Stimulated activated CD8-positive, alpha-beta memory T cell treated with anti-CD3 and anti-CD28 coated beads, Interleukin-2, amount 100 ng/mL, for 48 hours (primary cell): ENCODE measurements at regions not wholly inside any gene's neighbourhood (a gene's known extent, or its start where the extent isn't known, plus 50 kb on each side); places are given as distances from the start of the nearest gene placed in this dataset.
"Not testable (repeated sequence)": the region's sequence is repeated elsewhere in the genome, so short reads cannot be mapped to it uniquely, and the experiment has no call there.

Experiments
- DNase-seq, 2 donors: peaks; one replicate each; pipeline ENCODE4 v3.0.0-alpha.2; 2020; ENCODE audit warnings: low read depth in 2 of 2

- DNase-seq = no peak
Observed at GRCh38 chr9:15033316-15033715, 123.1 kb upstream of the FREM1 start.

GRCh38 chr9:15032860-15033259 is 122.6 kb upstream of the FREM1 start:
- no peak for DNase-seq

DNA sequence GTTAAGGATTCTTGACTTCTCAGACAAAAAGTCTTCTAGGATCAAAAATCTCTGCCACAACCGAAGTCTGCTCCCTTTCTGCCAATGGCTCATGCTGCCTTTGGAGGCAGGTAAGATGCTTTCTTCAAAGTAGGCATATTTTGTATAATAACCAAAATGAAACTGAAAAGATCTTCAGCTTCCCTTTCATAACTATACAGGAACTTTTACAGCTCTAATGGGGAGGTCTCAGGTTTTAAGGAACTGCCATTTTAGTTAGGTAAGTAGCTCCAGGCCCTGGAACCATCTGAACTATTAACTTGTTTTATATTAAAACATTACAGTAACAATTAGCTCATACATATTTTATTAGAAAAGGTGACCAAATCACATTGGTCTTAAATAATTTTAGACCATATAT is 110.9 kb upstream of the FREM1 start:
- DNase-seq = no peak

DNA sequence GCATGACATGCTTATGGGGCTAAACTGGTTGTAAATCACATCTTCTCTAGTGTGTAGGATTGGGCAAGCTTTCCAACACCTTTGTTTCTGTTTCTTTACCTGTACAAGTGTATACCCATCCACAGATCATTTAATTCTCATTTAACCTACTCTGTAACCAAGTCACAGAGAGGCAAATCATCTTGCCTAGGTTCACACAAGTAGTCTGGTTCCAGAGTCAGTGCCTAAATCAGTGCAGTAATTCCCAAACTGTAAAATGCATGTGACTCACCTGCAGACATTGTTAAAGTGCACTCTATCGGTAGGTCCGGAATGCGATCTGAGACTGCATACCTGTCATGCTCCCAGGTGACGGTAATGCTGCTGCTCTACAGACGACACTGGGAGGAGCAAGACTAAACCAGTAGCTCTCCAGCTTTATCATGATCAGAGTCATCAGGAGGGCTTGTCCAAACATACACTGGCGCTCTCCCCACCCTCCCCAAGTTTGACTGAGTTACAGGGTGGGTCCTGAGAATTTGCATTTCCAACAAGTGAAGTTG is 107.9 kb upstream of the FREM1 start:
- no peak for DNase-seq

DNA sequence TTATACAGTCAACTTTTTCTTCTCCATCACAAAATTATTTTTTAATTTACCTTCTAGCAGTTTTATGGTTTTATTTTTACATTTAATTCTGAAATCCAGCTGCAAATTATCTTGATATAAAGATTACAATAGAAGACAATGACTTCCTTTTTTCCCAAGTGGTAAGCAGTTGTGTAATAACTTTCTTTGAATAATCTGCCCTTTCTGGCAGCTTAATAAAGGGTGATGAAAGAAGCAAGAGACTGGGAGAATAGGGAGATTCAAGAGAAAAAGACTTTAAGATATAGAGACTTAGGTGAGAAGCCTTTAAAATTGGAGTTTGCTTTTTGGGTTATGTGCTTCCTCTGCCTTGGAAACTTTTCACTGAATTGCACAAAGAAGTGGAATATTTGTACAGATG is 100.4 kb upstream of the FREM1 start:
- no peak for DNase-seq

- DNase-seq = no peak
Observed at GRCh38 chr9:15007698-15008097, 97.5 kb upstream of the FREM1 start.

GRCh38 chr9:14994738-14995137 is 84.5 kb upstream of the FREM1 start:
- DNase-seq = no peak

- DNase-seq = no peak
Observed at GRCh38 chr9:14993901-14994554, 83.8 kb upstream of the FREM1 start.

DNA sequence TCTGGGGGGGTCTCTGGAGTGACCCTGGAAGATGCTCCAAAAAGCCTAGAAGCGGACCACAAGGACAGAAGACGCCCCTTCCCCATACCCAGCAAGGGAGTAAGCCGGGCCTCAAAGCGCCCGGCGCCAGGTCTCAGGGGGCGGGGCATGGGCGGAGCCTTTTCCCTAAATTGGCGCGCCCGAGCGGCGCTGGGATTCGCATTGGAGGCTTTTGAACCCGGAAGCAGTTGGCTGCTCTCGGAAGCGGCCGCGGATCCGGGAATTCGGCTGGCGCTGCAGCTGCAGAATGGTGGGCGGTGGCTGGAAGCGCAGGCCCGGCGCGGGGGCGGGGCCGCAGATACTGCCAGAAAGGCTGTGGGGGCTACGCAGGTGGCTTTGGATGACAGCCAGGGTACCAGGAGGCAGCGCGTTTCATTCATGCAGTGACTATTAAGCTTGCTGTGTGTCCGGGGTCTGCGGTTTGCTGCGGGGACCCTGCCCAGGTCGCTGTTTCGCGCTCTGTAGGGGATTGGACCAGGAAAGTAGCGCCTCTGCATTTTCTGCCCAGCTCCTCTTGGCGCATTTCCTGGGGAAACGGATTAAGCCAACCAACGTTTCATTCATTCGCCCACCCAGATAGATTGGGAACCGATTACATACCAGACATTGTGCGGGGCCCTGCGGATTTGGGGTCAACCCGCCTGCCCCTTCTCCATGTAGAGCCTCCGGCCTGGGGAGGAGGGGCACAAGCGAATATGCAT is 83.0 kb upstream of the FREM1 start:
- DNase-seq = peak; percentile 20 to 22

- no peak for DNase-seq
Observed at GRCh38 chr9:14992516-14992915, 82.3 kb upstream of the FREM1 start.

DNA sequence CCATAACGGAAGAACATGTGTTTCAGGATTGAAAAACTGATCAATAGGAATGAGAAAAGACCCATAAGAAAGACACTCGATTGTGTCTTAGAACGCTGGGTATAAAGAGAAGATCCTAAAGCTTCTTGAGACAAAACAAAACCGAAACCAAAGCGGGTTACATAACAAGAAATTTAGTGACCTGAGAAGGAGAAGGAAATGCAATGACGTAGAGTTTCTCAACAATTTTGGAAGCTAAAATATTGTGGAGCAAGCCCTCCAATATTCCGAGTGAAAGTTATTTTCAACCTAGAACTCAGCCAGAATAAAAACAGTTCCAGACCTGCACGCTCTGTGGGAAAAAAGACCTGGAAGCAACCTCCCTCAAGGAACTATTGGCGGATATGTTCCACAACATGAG is 81.9 kb upstream of the FREM1 start:
- no peak for DNase-seq

- not testable (repeated sequence) for DNase-seq
Observed at GRCh38 chr9:14990647-14991046, 80.4 kb upstream of the FREM1 start.

GRCh38 chr9:14989811-14990210 is 79.6 kb upstream of the FREM1 start:
- DNase-seq = no peak

- not testable (repeated sequence) for DNase-seq
Observed at GRCh38 chr9:14989336-14989735, 79.1 kb upstream of the FREM1 start.

GRCh38 chr9:14987858-14988257 is 77.6 kb upstream of the FREM1 start:
- DNase-seq = no peak

DNA sequence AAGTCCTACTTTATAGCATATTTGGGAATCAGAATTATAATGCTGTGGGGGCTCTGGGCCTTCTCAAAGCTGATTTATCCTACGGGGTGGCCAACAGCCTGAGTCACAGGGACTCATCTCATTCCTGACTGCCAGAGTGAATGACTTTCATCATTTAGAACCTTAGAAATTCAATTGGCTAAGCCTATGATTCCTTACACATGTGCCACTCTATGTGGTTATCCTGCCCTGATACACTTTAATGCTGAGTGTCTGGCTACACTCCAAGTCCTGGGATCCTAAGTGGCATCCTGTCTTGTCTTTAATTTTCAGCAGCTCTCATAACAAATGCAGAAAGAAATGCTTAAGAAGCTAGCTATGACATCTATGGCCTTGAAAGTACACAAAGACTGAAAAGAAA is 75.2 kb upstream of the FREM1 start:
- DNase-seq = no peak

DNA sequence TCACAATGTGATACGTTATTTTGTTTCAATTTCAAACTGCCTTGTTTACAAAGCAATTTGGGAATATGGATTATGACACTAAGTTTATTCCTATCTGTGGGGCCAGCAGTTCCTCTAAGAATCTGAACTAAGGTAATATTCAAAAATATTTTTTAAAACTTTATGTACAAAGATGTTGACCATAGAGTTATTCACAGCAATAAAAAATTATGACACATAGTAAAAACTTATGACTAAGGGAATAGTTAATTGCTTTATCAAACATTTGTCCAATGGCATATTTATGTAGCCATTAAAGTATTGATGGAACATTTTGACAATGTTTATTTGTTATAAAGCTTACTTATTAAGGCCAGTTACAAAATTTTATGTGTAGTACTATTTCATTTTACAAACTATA is 73.4 kb upstream of the FREM1 start:
- no peak for DNase-seq

GRCh38 chr9:14981291-14981950 is 71.2 kb upstream of the FREM1 start:
- no peak for DNase-seq

DNA sequence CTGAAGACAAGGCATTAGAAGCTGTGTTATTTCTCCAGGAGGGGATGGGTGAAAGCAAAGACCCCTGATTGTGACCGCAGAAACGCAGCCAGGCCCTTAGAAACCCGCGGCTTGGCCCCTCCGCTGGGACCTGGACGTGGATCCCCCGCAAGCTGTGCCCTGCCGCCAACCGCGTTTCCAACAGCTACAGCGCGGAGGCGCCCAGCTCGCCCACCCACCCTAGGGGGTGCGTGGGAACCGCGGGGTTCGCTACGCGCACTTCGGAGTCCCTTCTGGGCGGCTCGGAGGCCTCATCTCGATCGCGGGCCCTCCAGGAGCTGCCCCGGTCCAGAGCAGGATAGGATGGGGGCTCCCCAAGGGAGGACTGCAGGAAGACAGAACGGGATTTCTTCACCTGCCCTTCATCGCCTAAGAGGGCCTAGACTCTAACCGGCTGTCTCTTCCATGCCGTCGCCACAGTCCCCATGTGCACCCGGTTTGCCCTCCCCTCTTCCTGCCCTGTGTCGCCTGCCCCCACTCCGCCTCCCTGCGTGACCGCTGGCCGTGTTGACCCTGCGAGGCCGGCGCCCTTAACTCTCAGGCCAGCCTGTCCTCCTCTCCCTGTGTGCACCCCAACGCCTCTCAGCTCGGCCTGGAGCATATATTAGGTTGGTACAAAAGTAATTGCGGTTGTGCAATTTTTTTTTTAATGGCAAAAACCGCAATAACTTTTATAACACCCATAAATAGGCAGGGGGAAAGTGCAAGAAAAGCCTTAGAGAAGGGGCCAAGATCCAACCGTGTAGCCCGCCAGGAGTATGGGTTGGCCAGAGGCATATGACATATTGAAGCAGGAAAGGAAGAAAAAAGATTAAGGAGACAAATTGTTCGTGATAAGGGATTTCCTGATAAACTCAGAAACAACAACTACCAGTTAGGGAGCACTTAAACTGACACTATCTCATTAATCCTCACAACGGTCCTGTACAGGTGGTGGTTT is 68.1 kb upstream of the FREM1 start:
- DNase-seq = no peak

DNA sequence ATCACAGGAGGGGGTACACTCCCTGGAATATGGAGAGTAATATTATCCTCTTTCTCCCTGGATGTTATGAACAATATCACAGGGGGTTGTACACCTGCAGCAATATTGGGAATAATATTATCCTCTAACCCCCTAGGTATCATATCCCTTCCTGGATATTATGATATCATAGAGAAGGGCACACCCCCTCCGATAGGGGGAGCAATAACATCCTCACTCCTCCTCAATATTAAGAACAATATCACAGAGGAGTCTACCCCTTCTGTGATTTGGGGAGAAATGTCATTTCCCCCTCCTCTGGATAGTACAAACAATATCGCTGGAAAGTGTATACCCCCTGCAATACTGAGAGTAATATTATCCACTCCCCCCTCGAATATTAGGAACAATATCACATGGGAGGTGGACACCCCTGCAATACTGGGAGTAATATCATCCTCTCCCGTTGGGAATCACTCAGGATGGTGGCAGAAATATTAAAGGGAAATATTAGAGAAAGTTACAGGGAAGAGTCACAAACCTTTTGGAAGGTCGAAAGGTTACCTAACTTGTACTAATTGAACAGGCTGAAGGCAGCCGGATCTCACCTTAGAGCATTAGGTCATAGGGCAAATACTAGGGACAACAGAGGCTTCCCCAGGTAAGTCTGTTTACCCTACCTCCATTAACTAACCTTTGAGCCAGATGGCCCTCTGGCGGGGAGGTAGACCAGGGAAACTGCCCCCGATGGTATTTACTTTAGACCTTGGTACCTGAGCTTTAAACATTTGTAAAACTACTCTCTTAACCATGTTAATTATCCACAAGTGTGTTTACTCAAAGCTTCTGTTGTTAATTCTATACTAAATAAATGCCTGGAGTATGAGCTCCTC is 57.5 kb upstream of the FREM1 start:
- no peak for DNase-seq
